ENCODE measurements at regions not wholly inside any gene's neighbourhood (a gene's known extent, or its start where the extent isn't known, plus 50 kb on each side); places are given as distances from the start of the nearest gene placed in this dataset.

- no peaks in the 10 kb centered on the region for H3K36me3 Mint-ChIP-seq
- no peaks in the 10 kb centered on the region for H4K20me1 ChIP-seq (ENCODE audit: insufficient read depth, low read length)
- no peaks in the 10 kb centered on the region for H3K79me2 ChIP-seq (ENCODE audit: insufficient read depth, low read length)
- H3K27ac Mint-ChIP-seq: no peak overlapping the region
- no peaks in the 10 kb centered on the region for H3K27me3 Mint-ChIP-seq (ENCODE audit: low read depth in 3 of 3)
- no peaks in the 10 kb centered on the region for H3K9me3 ChIP-seq (replicated peaks in 1 of 2; ENCODE audit: control insufficient read depth in 1 of 2, insufficient read depth in 1 of 2, low read length in 2 of 2)
- H3K9ac ChIP-seq (ENCODE audit: insufficient read depth, low read length, poor library complexity, severe bottlenecking): no peak overlapping the region
- peaks cover 0 to 5% (median 2%) of the 10 kb centered on the region in 7 donors for H3K9me3 Mint-ChIP-seq
- H3K36me3 ChIP-seq (replicated peaks in 1 of 2; ENCODE audit: control insufficient read depth in 1 of 2, insufficient read depth in 2 of 2, low read length in 2 of 2): no peaks in the 10 kb centered on the region
- no peaks in the 10 kb centered on the region for H3K4me1 ChIP-seq (ENCODE audit: control insufficient read depth in 1 of 2, insufficient read depth in 2 of 2, low read length in 2 of 2)
- no peak overlapping the region for H2AFZ ChIP-seq (ENCODE audit: insufficient read depth, low read depth, low read length, poor library complexity, severe bottlenecking)
- no peak for DNase-seq
- H3K27ac ChIP-seq (ENCODE audit: low read depth in 1 of 2, low read length in 2 of 2): no peak overlapping the region
- H3K27me3 ChIP-seq (ENCODE audit: control insufficient read depth in 2 of 2, insufficient read depth in 2 of 2, low read length in 2 of 2): no peaks in the 10 kb centered on the region
- no peak overlapping the region for H3K4me3 ChIP-seq (replicated peaks in 1 of 3; ENCODE audit: low read depth in 2 of 3, low read length in 3 of 3)
- no peak for TF ChIP-seq CTCF (IDR thresholded peaks at IDR 0.05)
- no peaks in the 10 kb centered on the region for H3K4me1 Mint-ChIP-seq
- intact Hi-C loops (cut with micrococcal nuclease): no loop called here
- H3K4me2 ChIP-seq (replicated peaks; ENCODE audit: extremely low read depth, low read length, poor library complexity, severe bottlenecking): no peak overlapping the region
- no peak overlapping the region for H3K4me3 Mint-ChIP-seq
- WGBS (ENCODE audit: insufficient coverage): no CpG with 5 or more reads among the region's 6 CpGs
Observed at GRCh38 chr2:66362701-66363100, 72.2 kb upstream of the MEIS1 start.

- Mint-ChIP-seq H3K27ac (no peak overlapping the region), H3K27me3 (ENCODE audit: low read depth in 3 of 3) (no peaks in the 10 kb centered on the region), H3K9me3 (peaks cover 0 to 15% (median 8%) of the 10 kb centered on the region in 7 donors), H3K4me3 (no peak overlapping the region), H3K36me3 (no peaks in the 10 kb centered on the region), H3K4me1 (no peaks in the 10 kb centered on the region)
- no peaks in the 10 kb centered on the region for H4K20me1 ChIP-seq (ENCODE audit: insufficient read depth, low read length)
- no peak overlapping the region for H3K4me3 ChIP-seq (replicated peaks in 1 of 3; ENCODE audit: low read depth in 2 of 3, low read length in 3 of 3)
- no peaks in the 10 kb centered on the region for H3K9me3 ChIP-seq (replicated peaks in 1 of 2; ENCODE audit: control insufficient read depth in 1 of 2, insufficient read depth in 1 of 2, low read length in 2 of 2)
- TF ChIP-seq CTCF (IDR thresholded peaks at IDR 0.05): no peak
- H3K36me3 ChIP-seq (replicated peaks in 1 of 2; ENCODE audit: control insufficient read depth in 1 of 2, insufficient read depth in 2 of 2, low read length in 2 of 2): no peaks in the 10 kb centered on the region
- no peak overlapping the region for H3K9ac ChIP-seq (ENCODE audit: insufficient read depth, low read length, poor library complexity, severe bottlenecking)
- intact Hi-C loops (cut with micrococcal nuclease): no loop called here
- no peak overlapping the region for H3K4me2 ChIP-seq (replicated peaks; ENCODE audit: extremely low read depth, low read length, poor library complexity, severe bottlenecking)
- DNase-seq: no peak
- no peaks in the 10 kb centered on the region for H3K4me1 ChIP-seq (ENCODE audit: control insufficient read depth in 1 of 2, insufficient read depth in 2 of 2, low read length in 2 of 2)
- WGBS (ENCODE audit: insufficient coverage): 41% methylated on average over 3 of the region's 4 CpGs
- no peaks in the 10 kb centered on the region for H3K27me3 ChIP-seq (ENCODE audit: control insufficient read depth in 2 of 2, insufficient read depth in 2 of 2, low read length in 2 of 2)
- no peaks in the 10 kb centered on the region for H3K79me2 ChIP-seq (ENCODE audit: insufficient read depth, low read length)
- H3K27ac ChIP-seq (ENCODE audit: low read depth in 1 of 2, low read length in 2 of 2): no peak overlapping the region
- no peak overlapping the region for H2AFZ ChIP-seq (ENCODE audit: insufficient read depth, low read depth, low read length, poor library complexity, severe bottlenecking)
Observed at GRCh38 chr2:66346231-66346664, 88.7 kb upstream of the MEIS1 start.

All from CD14-positive monocyte (primary cell).